ENCODE measurements at regions not wholly inside any gene's neighbourhood (a gene's known extent, or its start where the extent isn't known, plus 50 kb on each side); places are given as distances from the start of the nearest gene placed in this dataset.

GRCh38 chr7:42843205-42843800, 68.6 kb downstream of the C7orf25 start:
- peak in 4 of 5 experiments; percentile 37 to 46 (median 40) for TF ChIP-seq CTCF (IDR thresholded peaks at IDR 0.05)
- no peak for TF ChIP-seq POLR2A (IDR thresholded peaks at IDR 0.05)

Data from transverse colon (tissue), 3 donors.